Non-pigmented ciliary epithelial cell (primary cell): ENCODE measurements at regions not wholly inside any gene's neighbourhood (a gene's known extent, or its start where the extent isn't known, plus 50 kb on each side); places are given as distances from the start of the nearest gene placed in this dataset.
"Not testable (repeated sequence)": the region's sequence is repeated elsewhere in the genome, so short reads cannot be mapped to it uniquely, and the experiment has no call there.

Experiments used
- DNase-seq: peaks from one replicate; pipeline ENCODE4 v3.0.0-alpha.2; 2010; ENCODE audit warnings: low read depth

GRCh38 chrX:144494074-144494473 is 610.2 kb downstream of the UBE2NL start:
- DNase-seq = no peak

- DNase-seq = no peak
Observed at GRCh38 chrX:144531877-144532276, 648.0 kb downstream of the UBE2NL start.

GRCh38 chrX:144566592-144566991 is 680.7 kb upstream of the SPANXN1 start:
- DNase-seq = no peak

GRCh38 chrX:144586756-144587155 is 660.5 kb upstream of the SPANXN1 start:
- DNase-seq = peak; percentile 3

- no peak for DNase-seq
Observed at GRCh38 chrX:144592036-144592435, 655.3 kb upstream of the SPANXN1 start.

GRCh38 chrX:144601010-144601409 is 646.3 kb upstream of the SPANXN1 start:
- no peak for DNase-seq

GRCh38 chrX:144612076-144612475 is 635.2 kb upstream of the SPANXN1 start:
- no peak for DNase-seq

GRCh38 chrX:144616317-144616716 is 631.0 kb upstream of the SPANXN1 start:
- DNase-seq = no peak

GRCh38 chrX:144627947-144628346 is 619.4 kb upstream of the SPANXN1 start:
- DNase-seq = no peak

- DNase-seq = not testable (repeated sequence)
Observed at GRCh38 chrX:144634451-144634850, 612.9 kb upstream of the SPANXN1 start.

- no peak for DNase-seq
Observed at GRCh38 chrX:144637731-144638130, 609.6 kb upstream of the SPANXN1 start.

- DNase-seq = no peak
Observed at GRCh38 chrX:144648788-144649187, 598.5 kb upstream of the SPANXN1 start.

GRCh38 chrX:144681501-144681900 is 565.8 kb upstream of the SPANXN1 start:
- DNase-seq = peak; percentile 32

GRCh38 chrX:144683247-144683646 is 564.1 kb upstream of the SPANXN1 start:
- DNase-seq = no peak

GRCh38 chrX:144709841-144710240 is 537.5 kb upstream of the SPANXN1 start:
- no peak for DNase-seq

GRCh38 chrX:144715337-144715736 is 532.0 kb upstream of the SPANXN1 start:
- no peak for DNase-seq

- DNase-seq = no peak
Observed at GRCh38 chrX:144716187-144716586, 531.1 kb upstream of the SPANXN1 start.

GRCh38 chrX:144717682-144718081 is 529.6 kb upstream of the SPANXN1 start:
- no peak for DNase-seq

- DNase-seq = no peak
Observed at GRCh38 chrX:144722307-144722706, 525.0 kb upstream of the SPANXN1 start.

GRCh38 chrX:144730471-144730870 is 516.8 kb upstream of the SPANXN1 start:
- no peak for DNase-seq

- no peak for DNase-seq
Observed at GRCh38 chrX:144732588-144732987, 514.7 kb upstream of the SPANXN1 start.

- no peak for DNase-seq
Observed at GRCh38 chrX:144738246-144738645, 509.1 kb upstream of the SPANXN1 start.

GRCh38 chrX:144768540-144768939 is 478.8 kb upstream of the SPANXN1 start:
- no peak for DNase-seq

- DNase-seq = not testable (repeated sequence)
Observed at GRCh38 chrX:144783528-144783927, 463.8 kb upstream of the SPANXN1 start.

GRCh38 chrX:144790148-144790547 is 457.2 kb upstream of the SPANXN1 start:
- no peak for DNase-seq
